GM18907 (cell line): ENCODE measurements at regions not wholly inside any gene's neighbourhood (a gene's known extent, or its start where the extent isn't known, plus 50 kb on each side); places are given as distances from the start of the nearest gene placed in this dataset.
"Not testable (repeated sequence)": the region's sequence is repeated elsewhere in the genome, so short reads cannot be mapped to it uniquely, and the experiment has no call there.

Source experiments
- ATAC-seq: cut with Tn5 transposase; IDR thresholded peaks from one replicate; pipeline ENCODE4 v1.9.1; 2021; ENCODE audit warnings: mild to moderate bottlenecking, moderate library complexity; ENCODE audit not compliant: unreplicated experiment

DNA sequence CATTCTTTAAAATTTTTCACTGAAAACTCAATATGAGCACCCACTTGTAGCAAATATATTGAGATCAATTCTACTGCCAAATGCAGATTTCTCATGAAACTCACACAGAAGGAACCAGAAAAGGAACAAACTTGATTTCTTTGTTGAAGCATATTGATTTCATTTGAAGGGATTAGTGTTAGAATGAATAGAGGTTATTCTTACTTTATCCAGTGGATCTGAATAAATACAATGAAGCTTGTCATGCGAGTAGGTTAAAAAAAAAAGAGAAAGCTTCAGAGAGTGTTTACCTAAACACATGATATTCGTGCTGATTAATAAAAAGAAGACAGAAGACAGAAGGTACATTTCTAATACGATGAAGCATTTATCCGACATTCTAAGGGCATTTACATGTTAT lies 226.7 kb upstream of the ZSWIM2 start:
- no peak for ATAC-seq

DNA sequence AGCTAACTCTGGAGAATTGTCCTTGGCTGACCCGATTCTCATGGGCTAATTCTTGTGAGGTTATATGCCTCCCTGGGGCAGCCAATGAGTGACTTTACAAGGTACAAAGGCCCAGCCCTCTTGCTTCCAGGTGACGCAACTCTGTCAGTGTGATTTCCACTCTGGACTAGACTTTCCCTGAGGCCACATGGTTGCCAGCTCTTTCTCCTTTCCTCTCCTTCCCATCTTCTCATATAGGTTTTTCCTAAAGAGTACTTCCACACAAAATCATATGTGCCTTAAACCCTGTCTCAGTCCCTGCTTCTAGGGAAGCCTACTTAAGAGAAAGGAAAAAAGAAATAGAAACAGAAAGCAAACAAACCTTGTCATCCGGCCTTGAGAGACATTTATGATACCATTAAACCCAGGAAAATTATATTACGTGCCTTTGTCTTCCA lies 226.2 kb upstream of the ZSWIM2 start:
- no peak for ATAC-seq

DNA sequence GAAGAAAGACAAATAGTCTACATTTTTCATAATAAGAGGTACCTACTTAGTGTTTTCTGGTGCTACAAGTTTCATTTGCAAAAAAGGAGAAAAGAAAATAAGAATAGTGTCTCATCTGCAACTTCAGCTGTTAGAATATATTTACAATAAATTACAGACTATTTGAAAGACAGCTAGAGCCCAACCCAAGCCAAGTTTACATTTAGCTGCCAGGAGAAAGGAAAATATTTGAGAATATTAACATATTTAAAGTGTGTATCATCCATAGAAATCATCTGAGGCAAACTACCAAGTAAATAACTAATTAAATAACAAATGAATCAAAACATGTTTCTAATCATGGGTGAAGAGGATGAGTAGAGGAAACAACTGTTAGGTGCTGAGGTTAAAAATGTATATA lies 209.2 kb upstream of the ZSWIM2 start:
- no peak for ATAC-seq

DNA sequence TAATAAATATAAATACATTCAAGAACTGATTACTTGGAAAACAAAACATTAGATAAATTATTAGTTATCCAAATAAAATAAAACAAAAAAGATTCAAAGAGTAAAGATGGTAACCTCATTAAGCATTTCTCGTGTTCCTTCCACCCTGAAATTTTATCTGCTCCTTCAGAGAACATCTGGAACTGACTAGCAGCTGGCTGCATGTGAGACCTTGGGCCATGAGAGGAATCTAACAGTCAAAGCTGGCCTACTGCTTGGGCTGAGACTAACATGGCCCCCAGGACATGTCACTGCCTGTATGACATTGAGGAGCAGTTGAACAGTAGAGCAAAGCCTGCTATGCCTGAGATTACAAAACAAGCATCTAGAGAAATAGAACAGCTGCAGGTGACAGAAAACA lies 208.5 kb upstream of the ZSWIM2 start:
- no peak for ATAC-seq

DNA sequence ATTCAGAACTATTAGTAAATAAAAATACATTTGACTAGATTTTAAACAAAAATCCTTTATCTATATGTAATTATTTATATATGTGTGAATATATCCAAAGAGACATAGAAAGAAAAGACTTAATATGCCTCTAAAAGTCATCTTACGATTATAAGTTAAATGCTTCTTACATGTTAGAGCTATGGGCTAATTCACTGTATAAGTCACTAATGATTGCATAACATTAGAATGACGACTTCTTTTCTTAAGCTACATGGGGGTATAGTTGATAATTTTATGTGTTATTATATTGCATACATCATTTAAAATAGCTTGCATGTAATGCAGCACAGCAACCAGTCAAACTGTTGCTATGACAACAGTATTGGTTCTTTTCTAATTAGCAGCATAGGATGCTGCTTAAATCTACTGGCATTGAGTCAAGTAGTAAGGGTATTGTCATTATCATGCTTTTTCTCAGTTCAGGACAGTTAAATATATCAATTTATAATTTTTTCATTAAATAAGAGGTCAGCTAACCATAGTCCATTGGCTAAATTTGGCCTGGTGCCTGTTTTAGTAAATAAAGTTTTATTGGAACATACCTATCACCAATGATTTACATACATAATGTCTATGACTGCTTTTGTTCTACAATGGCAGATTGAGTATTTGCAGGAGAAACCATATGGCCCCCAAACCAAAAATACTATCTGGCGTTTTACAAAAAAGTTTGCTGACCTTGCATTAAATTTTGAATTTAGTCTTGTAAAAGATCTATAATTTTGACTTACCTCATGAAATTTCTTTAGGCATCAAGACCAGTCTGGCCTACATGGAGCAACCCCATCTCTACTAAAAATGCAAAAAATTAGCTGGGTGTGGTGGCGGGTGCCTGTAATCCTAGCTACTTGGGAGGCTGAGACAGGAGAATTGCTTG lies 207.7 kb upstream of the ZSWIM2 start:
- ATAC-seq: no peak

DNA sequence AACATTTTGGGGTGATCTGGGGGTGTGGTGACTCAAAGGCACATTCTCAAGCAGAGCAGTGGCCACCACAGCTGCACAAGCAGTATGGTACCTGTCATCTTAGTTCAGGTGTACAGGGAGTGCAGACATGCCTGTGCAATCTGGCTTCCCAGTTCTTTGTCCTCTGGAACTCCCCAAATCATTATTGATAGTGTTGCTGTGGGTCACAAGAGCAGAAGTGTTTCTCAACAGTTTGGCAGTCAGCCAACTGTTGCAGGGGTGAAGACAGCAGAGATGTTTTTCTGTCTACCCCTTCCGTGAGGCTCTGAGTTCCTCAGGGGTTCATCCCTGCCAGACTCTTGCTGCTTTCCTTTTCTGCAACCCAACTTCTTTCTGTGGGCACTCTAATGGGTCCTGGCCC lies 206.5 kb upstream of the ZSWIM2 start:
- no peak for ATAC-seq

DNA sequence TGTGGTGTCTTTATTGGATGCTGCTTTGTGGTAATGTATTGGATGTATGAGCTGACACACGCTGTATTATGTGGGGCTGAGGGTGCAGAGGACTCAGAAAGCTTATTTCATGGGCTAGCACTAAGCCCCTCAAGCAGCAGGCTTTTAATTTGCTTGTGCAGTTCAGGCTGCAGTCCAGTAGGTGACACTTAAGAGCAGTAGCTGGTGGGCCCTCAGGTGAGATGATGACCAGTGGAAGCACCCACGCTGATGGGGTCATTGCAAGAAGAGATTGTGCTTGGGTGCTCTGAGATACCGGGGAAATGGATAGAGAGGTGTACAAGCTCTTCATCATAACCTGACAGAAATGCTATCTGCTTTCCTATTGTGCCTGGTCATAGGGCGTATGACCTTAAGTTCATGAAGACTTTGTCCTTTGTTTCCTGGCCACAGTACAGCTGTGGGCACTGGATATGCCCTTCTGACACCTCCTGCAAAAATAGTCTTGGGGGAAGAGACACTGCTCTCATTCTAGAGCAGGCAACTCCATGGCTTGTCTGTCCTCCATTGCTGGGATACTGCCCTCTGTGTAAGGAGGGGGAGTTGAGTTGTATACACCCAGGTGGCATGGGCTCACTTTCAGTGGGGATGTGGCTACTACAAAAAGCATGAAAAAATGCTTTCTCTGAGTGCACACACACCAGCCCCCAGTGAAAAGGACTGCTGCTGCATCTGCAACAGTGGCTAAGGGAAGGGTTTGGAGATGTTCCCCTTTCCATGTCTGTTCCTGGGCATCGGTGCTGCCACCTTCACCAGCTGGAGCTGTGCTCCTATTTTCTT lies 205.7 kb upstream of the ZSWIM2 start:
- ATAC-seq: no peak

DNA sequence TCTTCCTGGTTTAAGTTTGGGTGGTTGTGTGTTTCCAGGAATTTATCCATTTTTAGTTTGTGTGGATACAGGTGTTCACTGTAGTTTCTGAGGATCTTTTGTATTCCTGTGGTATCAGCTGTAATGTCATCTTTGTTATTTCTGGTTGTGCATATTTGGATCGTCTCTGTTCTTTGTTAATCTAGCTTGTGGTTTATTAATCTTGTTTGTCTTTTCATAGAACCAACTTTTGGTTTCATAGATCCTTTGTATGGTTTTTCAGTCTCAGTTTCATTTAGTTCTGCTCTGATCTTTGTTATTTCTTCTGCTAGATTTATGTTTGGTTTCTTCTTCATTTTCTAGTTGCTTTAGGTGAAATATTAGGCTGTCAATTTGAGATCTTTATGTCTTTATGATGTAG lies 202.4 kb upstream of the ZSWIM2 start:
- peak; percentile 95 for ATAC-seq

DNA sequence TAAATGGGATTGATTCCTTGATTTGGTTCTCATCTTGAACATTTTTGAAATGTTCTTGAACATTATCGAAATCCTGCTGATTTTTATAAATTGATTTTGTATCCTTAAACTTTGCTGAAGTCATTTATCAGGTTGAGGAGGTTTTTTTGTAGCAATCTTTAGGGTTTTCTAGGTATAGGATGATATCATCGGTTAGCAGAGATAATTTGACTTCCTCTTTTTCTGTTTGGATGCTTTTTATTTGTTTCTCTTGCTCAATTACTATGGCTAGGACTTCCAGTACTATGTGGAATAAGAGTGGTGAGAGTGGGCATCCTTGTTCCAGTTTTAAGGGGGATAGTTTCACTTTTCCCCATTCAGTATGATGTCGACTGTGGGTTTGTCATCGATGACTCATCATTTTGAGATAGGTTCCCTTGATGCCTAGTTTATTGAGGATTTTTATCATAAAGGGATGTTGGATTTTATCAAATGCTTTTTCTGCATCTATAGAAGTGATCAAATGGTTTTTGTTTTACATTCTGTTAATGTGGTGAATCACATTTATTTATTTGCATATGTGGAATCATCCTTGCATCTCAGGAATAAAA lies 201.5 kb upstream of the ZSWIM2 start:
- ATAC-seq: no peak

DNA sequence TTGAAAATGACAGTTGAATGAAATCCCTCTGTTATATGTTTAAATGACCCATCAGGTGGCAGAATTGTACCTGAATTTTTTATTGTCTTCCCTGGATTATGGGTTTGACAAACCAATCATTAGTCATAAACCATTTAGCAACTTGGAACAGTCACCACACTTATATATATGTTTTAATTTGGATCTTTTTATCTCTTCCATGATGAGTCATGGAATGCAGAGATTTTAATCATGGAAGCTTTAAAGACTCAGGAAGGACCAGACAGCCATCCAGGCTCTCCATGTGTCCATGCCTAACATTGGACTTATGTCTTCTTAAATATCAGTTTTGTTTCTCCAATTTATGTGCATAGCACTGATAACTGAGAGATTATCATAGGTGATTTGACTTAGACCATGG lies 188.3 kb upstream of the ZSWIM2 start:
- ATAC-seq: no peak

DNA sequence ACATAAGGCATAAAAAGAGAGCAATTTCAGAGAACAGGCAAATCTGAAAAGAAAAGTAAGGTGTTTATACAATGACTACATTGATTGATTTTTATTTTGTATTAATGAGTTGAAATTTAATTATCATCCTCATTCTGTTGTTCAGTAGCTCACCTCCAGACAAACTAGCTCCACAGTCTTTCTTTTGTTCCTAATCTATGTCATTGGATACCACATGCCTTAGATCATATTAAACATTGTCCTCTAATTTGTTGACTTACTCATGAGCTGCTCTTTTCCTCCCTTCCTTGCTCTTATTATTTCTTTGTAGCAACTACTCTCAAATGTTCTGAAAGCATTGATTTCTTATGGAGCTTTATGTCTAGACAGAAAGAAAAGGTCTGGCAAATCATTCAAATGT lies 185.5 kb upstream of the ZSWIM2 start:
- ATAC-seq: no peak

DNA sequence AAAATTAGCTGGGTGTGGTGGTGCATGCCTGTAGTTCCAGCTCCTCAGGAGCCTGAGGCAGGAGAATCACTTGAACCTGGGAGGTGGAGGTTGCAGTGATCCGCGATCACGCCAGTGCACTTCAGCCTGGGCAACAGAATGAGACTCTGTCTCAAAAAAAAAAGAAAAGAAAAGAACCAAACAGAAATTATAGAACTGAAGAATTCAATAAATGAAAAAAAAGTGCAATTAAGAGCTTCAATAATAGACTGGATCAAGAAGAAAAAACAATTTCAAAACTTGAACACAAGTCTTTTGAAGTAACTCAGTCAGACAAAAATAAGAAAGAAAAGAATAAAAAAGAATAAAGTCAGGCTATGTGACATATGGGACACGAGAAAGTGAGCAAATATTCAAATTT lies 175.8 kb upstream of the ZSWIM2 start:
- no peak for ATAC-seq

DNA sequence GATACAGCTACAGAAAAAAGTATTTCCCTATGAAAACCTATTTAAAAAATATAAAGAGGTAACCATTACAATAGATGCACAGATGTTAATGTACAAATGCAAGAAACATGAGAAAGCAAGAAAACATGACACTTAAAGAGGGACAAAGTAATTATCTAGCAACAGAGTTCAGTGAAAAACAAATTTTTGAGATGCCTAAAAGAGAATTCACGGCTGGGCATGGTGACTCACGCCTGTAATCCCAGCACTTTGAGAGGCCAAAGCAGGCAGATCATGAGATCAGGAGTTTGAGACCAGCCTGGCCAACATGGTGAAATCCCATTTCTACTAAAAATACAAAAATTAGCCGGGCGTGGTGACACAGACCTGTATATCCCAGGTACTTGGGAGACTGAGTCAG lies 175.0 kb upstream of the ZSWIM2 start:
- ATAC-seq: not testable (repeated sequence)

DNA sequence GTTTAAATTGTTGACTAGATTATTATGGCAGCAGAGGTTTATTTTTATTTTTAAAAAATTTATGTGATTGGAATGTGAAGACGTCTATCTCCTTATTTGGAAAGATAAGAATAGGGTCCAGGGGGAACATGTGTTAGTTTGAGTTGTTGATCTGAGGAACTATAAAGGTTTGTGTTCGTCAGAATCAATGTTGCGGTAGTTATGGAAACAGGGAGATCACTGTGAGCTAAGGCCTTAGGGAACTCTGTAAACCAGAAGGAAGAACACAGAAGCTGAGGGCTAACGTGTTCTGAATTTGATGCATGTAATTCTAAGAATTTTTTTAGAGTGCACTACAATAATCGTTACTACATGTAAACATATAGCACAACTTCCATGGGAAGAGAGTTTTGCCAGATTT lies 168.5 kb upstream of the ZSWIM2 start:
- ATAC-seq: no peak

DNA sequence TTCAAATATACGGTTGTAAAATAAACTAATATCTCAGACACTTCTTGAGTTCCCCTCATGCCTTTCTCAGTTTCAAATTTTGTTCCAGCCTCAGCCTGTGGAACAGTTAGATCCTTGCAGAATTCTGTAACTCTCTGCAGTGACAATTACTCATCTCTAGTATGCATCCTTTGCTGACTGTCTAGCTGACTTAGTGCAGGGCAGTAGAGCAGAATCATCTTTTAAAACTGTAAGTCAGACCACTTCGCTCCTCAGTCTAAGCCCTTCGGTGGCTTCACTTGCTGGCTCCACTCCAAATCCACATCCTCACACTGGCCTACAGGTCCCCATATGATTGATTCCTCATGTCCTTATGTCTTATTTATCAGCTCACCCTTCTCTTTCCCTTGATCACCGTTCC lies 164.1 kb upstream of the ZSWIM2 start:
- ATAC-seq: no peak

DNA sequence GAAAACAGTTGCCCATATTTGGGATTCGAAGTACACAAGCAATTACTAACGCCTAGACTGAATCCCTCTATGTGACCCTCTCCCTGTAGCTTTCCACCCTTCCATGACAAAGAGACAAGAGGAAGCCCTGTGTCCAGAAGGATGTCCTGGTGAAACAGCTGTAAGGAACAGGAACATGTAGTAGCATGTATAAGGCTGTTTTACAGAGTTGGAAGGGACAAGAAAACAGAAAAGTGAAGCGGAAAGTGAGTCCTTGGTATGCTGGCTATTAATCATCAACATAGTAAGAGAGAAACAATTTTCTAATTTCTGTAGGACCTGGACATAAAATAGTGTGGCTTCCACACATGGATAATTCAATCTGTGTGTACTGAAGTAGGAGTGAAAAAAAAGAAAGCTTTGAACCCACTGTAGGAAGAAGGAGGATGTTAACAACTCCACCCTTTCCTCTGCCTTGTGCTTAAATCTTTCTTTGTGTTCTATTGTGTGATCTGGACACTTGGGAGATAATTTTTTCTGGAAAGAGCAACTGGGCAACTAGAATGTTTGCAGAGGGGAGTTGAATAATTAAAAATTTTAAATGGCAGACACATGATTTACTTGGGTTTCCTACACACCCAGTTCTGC lies 162.3 kb upstream of the ZSWIM2 start:
- ATAC-seq: no peak

DNA sequence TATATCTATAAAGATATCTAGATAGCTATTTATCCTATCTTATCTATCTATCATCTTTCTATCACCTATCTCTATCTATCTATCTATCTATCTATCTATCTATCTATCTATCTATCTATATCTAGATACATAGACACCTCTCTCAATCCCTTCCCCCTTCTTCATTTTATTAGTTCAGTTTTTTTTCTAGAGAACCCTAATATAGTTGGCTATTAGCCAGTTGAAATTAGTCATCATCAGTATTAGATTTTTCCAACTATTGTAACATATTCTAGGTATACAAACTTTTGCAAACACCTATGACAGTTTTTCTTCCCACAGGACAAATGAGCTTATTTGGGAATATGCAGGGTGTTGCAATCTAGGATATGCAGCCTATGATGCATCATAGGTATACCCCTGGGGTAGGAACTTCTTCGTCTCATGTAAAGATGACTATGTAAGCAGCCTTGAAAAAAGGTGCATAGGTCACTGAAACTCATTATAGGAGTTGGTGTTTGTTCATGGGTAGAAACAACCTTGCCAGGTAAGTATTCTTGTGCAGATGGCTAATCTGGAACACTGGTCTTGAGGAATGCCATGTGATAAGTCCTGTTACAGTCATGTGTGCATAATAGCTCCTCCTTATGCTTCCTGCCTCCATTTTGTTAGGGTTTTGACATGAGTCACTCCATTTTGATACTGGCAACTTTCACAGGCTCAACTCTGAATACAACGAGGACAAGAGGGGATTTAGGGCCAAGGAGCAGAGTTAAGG lies 160.7 kb upstream of the ZSWIM2 start:
- no peak for ATAC-seq

DNA sequence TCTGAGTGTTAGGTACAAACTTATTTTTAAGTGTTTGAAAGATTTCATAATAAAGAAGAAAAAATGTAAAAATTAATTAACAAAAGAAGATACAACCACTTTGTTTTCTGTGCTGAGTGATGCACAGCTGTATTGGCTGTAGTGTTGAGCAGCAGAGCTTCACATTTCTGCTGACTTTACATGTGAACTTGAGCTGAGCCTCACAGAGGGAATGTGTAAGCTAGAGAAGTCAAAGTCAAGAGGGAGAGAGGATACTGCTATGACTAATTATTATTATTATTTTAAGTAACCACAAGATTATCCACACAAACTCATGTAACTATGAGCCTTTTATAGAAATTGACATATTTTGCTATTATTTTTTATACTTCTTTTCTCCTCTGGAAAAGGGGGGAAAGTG lies 159.1 kb upstream of the ZSWIM2 start:
- ATAC-seq: no peak

DNA sequence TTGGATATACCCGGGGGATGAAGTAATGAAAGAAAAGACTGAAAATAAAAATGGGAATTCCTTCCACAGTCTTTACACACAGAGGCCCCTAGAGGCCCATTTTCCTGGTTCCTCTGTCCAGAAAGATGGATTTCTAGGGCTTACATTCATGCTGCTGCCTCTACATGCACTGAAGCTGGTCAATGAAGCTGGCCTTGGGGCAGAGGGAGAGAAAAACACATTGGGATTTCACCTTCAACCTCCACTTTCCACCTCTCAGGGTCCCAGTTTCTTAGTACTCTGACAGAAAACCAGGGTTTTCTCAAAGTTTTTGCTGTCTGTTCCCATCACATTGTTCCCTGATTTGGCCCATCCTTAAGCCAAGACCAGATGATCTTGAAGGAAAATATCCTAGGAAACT lies 154.6 kb upstream of the ZSWIM2 start:
- no peak for ATAC-seq

DNA sequence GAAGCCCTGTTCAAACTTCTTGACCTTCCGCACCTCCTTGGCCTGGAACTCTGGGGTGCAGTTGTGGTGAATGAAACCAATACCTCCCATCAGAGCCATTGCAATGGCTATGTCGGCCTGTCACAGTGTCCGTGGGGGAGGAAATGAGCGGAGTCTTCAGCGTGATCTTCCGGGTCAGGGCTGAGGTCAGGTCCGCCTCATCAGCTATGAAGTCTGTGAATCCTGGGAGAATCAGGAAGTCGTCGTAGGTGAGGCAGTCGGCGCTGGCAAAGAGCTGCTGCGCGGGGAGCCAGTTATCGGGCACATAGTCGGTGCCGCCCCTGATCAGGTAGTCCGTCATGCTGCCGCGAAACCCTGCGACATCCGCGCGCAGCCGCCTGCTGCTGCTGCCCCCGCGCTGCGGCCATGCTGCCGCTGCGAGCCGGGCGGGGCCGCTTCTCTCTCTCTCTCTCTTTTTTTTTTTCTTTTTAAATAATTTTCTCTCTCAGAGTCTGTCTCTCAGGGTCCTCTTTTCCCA lies 154.1 kb upstream of the ZSWIM2 start:
- no peak for ATAC-seq
